NCI-H2227 treated with DMSO at 0.1 percent for 48 hours (cell line): ENCODE measurements at regions not wholly inside any gene's neighbourhood (a gene's known extent, or its start where the extent isn't known, plus 50 kb on each side); places are given as distances from the start of the nearest gene placed in this dataset.

Experiments
- DNase-seq: peaks from one replicate; lab custom pipeline; 2025; lab: John Stamatoyannopoulos, UW

DNA sequence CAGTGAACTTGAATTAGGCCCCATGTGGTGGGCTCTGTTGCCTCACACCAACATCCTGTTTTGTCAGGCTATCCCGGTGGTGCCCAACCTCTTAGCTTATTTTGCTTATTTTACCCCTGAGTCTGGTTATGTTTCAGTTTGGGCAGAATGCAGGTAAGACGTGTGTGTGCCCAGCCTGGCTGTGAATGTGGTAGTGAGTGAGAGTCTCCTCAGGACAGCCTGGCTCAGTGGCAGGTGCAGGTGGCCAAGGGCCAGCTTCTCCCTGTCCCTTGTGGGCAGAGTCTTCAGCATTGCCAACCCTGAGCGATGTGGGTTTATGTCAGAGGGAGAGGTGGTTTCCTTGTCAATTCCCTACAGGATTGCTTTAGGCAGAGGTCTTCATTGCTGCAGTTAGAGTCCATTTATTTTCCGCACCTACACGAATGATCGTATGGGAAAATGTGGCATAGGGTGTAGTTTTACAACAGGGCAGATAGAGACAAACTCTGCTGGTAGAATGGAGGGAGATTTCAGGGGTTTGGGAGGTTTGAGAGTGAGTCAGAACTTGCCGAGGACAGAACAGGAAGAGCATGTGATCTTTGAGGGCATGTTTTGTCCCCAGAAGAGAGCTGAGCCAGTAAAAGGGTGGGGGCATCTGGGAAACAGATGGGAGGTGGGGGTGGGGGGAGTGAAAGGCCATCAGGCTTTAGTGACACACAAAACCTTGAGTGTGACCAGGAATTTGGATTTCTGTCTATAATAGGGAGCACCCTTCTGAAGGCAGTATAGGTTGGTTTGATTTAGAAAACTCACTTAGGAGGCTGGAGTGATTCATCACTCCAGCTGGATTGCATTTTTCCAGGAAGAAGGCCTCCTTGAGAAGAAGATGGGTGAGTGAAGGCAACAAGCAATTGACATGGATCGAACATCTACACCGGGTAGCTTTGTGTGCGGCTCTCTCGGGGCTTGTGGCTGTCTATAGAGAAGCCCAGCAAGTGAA, 156.2 kb upstream of the CELF4 start:
- no peak for DNase-seq

DNA sequence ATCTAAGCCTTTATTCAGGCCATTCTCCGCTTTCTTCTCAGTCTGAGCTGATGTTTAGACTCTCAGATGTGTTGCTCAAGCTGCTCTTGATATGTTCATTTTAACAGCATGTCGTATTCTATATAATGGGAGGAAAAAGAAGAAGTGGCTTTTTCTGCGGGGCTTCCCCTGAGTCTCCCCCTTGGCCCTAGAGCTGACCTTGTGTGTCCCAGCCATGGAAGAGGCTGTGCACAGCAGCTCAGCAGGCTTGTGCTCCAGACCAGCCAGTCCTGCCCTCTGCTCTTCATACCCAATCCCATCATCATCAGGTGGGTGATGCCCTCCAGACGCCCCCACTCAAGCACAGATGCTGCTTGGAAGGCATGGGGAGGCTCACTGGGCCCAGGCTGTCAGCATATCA, 155.1 kb upstream of the CELF4 start:
- no peak for DNase-seq

DNA sequence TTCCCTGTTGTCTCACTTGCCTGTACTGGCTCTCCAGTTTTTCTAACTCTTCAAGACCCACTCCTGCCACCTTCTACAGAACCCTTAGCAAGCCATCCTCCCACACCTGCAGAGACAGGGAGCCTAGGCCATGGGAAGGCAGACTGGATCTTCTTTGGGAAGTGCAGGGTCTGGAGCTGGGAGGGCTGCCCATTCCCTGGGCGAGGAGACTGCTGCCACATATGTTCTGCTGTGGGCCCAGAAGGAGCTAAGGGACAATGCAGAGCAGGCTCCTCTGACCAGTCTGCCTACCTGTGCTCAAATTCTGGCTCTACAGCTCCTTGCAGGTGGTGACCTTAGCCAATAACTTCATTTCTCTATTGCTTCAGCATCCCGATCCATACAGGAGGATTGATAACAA, 152.1 kb upstream of the CELF4 start:
- DNase-seq: no peak

DNA sequence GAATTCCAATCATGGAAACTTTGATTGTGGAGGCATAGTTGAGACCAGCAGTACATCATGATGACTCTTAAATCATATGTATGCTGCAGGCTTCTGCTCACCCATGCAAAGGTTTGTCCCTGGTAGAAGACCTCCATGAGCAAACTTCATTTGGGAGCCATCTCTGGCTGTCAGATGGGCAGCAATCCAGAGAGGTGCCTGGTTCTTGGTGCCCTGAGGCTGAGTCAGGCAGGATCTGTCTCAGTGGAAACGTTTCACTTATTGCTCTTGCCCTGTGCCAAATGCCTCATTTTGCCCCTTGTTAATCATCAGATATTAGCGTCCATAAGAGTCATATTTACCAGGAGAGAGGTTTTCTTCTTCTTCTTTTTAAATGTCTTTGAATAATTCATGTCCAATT, 151.5 kb upstream of the CELF4 start:
- no peak for DNase-seq

DNA sequence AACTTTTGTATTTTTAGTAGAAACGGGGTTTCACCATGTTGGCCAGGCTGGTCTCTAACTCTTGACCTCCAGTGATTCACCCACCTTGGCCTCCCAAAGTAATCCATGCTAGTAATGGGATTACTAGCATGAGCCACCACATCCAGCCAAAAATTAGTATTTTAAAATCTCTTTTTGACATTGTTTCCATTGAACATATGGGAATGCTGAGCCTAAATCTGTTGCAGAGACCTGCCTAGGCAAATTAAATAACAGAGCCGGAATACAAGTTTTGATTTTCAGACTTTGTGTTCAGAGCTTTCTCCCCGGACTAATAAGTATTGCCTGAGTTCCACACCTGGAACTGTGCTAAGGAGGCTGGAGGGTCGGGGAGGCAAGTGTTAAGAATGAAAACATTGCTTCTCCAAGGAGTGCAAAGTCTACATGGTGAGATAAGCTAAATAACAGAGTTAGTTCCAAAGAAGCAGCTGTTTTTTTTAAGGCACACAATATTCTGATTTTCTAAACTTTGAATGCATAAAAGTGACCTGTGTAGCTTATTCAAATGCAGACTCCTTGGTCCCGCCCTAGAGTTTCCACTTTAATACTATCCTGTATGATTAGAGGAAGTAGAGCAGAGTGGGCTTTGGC, 150.6 kb upstream of the CELF4 start:
- no peak for DNase-seq

DNA sequence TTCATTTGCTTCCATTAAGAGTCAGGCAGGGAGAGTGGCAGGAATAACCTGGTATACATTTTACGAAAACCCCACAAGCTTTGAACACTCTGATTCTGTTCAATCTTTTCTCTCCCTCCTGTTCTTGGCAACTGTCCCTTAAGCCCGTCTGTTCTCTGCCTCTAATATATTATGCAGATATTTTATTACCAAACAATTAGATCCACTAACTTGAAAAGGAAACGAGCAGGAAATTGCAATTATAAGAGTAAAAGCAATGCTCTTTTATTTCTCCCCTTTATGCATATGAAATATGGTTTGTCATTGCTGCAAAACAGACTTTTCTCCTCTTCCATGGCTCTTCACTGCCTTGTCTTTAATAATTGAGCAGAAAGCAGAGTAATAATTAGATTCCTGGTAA, 149.1 kb upstream of the CELF4 start:
- DNase-seq: no peak

DNA sequence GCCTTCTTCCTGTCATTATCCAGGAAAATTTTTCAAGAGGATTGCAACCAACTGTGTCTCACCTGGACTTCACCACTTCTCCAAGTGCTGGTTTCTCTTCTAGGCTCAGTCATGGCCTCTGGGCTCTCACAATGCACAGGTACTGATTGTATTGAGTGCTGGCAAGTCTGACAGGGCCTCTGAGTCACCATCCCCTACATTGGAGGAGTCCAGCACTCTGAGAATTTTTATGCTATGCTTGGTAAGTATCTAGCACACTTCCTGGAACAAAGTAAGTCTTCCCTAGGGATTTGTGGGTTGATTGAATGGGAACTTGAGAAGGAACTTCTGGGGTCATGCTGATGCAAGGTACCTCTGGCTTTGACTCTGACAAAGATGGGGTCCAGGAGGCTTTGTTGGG, 147.2 kb upstream of the CELF4 start:
- no peak for DNase-seq

DNA sequence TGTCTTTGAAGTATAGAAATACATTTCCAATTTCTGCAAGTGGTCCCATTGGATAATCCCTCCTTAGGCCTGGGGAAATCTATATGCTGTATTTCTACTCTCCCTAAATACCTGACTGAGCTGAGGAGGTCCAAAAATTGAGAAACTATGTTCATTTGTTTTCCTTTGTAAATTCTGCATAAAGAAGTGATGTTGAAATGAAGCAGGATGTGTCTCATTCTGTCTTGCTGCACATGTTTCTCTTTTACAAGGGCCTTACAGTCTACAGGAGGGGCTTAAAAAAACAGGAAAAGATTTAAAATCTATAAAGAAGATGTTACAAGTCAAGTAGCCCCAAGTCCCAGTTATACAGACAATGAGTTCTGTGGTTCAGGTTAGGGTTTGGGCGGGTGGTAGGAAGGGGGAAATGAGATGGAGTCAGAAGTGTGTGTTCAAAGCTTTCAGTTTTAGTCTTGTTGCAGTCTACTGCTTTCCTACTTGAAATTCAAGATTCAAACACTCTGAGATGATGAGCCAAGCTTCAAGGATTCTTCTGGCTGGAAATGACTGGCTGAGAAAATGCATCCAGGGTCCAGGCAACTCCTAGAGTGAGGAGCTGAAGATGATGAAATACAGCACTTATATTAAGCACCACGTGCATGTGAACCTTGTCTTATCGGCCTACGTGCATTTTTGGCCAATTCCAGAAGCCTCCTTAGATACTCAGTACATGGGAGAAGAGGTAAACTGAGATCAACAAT, 146.3 kb upstream of the CELF4 start:
- no peak for DNase-seq

DNA sequence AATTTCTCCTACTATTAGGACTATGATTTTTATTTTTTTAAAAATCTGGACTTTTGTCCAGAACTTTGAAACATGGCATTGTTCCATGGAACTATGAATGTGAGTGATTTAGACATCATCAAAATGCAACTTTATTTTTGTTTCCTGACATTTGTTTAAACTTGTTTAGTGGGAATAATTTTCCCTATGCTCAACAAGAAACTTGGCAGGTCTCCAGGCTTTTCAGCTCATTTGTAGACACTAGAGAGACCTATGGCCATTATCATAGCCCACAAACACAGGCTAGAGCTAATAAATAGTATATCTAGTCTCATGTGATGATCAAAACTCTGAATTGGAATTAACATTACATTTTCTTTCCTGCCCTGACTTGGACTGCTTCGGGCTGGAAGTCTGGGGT, 145.1 kb upstream of the CELF4 start:
- peak; percentile 4 for DNase-seq

DNA sequence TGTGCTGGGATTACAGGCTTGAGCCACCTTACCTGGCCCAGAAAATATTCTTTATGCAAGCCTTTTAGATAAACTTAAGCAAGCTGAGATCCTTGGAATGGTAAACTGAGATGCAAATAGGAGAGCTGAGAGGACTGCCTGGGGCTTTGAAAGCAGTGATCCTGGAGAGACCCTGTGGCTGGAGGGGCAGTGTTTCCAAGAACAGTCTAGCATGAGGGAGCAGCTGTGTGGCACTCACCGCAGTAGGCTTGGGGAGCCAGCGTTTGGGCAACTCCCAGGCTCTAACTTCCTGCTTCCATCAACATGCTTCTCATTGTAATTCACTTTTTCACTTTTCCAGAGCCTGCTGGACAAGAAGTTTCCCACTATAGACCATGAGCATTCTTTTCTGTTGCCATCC, 144.1 kb upstream of the CELF4 start:
- no peak for DNase-seq

DNA sequence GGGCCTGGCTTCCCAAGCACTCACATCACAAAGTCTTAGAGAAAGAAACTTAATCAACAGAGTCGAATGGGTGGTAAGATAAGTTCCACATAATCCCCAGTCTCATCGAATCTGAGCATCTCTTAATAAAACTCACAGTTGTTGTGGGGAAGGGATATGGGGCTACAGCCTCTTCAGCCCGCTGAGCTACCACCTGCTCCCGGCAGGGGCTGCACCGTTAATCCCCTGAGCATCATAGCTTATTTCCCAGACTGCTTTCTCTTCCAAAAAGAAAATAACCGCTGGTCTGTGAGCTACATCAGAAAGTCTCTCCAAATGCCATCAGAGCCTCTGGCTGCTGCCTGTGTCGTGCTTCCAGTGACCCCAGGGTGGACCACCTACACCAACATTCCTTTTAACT, 139.4 kb upstream of the CELF4 start:
- DNase-seq: no peak

DNA sequence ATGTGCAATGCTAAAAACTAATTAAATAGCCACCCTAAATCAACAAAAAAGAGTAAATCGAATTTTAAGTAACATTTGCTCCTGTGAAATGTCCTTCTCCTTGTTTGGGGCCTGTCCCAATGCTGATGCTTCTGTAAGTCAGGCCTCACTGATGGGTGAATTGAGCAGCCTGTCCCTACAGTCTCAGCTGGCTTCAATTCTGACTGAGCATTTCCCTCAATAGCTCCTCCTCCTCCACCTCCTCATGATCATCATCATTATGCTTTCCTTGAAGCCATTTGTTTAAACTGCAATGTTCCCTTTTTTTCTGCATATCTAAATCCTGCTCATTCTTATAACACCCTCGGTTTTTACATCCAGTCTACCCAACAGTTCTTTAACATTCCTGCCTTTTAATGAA, 137.2 kb upstream of the CELF4 start:
- DNase-seq: no peak

DNA sequence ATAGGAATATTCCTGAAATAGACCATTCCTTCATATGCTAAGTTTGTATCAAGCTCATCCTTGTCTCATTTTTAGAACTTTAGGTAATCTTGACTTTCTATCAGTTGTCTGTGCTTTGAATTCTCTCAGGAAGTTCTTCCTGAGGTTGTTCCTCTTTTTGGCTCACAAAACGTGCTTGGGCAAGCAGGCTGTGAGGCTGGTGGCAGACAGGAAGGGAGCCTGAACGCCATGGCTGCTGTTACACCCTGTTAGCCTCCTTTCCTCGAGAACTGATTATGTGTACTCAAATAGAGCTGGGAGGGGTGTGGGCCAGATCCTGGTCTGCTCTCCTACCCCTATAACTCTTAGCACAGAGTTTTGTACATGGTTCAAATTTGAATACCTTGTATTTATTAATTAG, 136.4 kb upstream of the CELF4 start:
- DNase-seq: no peak

DNA sequence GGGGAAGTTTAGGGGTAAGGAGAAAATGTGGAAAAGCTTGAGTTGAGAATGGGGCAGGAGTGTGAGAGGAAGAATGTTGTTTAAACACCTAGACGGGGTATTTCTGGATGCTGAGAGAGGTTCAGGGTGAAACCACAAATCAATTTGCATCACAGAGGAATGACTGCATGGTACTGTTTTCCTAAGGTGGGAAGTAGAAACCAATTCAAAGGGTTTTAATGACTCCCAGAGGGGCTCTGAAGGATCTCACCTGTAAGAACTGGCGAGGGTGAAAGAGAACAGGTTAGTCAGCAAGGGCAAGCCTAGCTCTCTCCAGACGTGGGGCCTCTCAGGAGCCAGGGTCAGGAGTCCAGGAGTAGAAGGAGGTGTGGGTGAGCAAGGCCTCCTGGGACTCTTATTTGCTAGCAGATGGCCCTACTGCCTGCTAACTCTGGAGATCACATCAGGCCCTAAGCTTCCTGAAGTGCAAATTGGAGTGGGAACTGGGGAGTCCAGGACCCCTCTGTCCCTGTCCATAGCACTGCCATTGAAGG, 133.0 kb upstream of the CELF4 start:
- DNase-seq: no peak

DNA sequence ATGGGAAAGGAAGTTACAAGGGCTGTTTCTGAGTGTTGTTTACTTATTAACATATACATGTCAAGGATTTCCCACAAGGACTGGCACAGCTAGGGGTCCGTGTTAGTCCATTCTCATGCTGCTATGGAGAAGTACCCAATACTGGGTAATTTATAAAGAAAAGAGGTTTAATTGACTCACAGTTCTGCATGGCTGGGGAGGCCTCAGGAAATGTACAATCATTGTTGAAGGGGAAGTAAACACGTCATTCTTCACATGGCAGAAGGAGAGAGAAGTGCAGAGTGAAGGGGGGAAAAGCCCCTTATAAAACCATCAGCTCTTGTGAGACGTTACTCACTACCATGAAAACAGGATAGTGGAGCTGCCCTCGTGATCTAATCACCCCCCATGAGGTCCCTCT, 128.9 kb upstream of the CELF4 start:
- no peak for DNase-seq

DNA sequence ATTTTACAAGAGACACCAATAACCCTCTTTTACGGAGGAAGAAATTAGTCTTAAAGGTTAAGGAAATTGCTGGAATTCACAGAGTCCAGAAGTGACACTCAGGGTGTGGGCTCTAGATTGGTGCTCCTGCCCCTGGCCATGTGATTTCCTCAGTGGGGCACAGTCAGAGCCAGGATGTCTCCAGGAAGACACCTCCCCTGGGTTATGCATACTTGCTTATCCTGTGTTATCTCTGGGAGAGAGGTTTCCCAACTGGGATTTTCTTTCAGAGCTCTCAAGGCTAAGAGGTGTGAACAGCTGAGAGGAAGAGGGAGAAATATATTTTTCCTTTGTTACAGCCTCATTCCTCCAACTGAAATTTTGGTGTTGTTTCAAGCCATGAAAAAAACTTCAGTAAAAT, 125.6 kb upstream of the CELF4 start:
- no peak for DNase-seq

DNA sequence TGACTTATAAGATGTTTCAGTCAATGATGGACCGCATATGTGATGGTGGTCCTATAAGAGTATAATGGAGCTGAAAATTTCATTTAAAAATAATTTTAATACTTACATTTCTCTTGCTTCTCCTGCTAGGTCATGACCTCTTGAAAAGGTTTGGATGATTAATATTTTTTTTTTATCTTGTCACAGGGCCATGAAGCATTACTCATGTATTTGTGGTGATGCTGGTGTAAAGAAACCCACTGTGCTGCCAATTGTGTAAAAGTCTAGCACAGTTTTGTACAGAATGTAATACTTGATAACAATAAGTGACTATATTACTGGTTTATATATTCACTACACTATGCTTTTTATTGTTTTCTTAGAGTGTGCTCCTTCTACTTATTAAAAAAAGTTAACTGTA, 124.2 kb upstream of the CELF4 start:
- DNase-seq: no peak

DNA sequence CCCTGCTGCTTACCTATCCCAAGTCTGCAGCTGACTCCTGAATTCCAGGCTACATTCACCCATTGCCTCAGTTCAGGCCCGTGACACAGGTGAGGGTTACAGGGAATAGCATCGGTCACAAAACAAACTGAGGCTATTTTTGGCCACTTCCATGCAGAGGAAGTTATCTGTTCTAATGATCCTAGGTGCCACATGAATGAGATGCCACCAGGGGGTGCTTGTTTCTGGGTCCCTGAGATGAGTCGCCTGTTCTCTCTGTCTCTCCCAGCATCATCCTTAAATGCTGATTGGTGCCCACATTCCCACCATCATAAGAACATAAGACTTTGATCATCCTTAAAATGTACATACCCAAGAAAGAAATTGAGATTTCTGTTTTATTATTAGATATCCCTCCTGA, 119.0 kb upstream of the CELF4 start:
- DNase-seq: no peak

DNA sequence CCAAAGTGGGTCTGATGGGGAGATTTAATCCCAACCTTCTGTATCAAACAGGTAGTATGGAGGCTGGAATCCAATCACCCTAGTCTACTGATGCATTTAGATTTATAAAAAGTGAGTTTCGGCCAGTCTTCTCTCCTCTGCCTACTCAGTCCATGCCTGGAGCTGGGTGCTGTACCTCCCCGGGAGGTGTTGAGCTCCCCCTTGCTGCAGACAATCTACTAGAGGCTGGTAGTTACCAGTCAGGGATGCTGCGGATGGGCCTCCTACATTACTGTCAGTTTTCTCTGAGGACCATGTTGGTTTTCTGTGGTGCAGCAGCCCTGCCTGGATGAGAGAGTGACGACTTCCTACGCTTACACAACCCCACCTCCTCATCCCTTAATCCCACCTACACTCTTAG, 118.6 kb upstream of the CELF4 start:
- DNase-seq: no peak

DNA sequence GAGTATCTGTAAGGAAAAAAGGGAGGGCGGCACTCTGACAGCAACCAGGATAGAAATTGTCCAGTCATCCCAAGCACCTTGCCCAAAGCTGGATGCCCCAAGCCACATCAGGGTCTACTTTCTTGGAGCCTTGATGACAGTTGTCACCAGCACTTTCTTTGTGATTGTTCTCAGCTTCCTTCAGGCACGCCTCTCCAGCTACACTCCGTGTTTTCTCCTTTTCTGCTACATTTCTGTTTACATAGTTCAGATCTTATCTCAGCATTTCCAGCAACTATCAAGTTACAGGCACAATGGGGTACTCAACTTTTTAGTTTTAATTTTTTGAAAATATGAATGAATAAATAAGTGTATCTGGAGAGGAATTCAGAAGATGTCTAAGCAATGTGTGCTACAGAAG, 115.3 kb upstream of the CELF4 start:
- DNase-seq: no peak

DNA sequence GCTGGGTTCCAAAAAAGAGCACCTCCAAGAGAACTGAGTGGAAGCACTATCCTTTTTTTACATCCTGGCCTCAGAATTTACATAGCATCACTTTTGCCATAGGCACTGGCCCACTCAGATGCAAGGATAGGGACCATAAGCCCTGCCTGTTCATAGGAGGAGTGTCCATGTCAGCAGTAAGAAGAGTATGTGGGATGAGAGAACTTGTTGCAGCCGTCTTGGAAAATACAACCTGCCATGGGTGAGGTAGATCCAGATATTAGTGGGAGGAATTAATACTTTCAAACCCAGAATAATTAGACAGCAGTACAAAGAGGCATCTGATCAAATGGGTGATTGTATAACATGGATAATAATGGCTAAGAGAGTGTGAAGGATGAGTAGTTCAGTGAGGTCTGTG, 110.7 kb upstream of the CELF4 start:
- no peak for DNase-seq

DNA sequence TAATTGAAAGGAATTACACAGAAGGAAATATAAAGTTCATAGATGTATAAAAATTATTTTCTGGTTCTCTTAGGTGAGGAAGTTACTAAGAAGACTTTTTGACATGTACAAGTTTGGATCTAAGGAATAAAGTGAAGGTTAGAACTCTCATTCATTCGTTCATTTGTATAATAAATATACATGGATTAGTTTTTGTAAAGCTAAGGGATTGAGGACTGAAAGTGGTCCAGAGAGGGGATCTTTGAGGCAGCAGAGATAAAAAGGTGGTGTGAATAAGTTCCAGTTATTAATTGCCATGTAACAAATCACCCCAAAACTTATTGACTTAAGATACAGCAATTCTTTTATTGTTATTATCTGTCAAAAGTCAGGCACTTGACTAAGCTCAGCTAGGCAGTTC, 110.1 kb upstream of the CELF4 start:
- DNase-seq: no peak

DNA sequence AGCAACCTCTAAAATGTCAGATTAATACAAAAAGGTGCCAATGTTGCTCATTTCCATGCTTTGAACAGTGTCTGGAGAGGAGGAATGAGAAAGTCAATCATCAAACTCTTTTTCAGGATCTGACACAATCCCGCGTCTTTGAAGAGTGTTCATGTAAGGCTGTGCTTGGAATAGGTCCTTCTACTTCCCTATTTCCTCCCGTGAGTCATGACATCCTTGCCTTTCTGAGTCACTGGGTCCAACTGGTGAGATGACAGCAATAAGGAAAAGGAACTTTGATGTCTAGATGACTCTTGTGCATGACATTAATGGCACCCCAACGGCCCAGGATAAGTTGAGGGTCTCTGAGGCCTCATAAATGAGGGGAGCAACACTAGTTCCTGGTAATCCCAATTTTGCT, 109.0 kb upstream of the CELF4 start:
- no peak for DNase-seq
